BE2C (cell line): ENCODE measurements at regions not wholly inside any gene's neighbourhood (a gene's known extent, or its start where the extent isn't known, plus 50 kb on each side); places are given as distances from the start of the nearest gene placed in this dataset.

ENCODE experiments used
- DNase-seq: peaks from one replicate; pipeline ENCODE4 v3.0.0-alpha.2; 2020
- H3K27me3 ChIP-seq: fragments of 250-450 bp; sonication (Bioruptor Pico); 2 replicates; pipeline ENCODE4 v1.5.1; 2020; ENCODE audit warnings: mild to moderate bottlenecking
- H3K36me3 ChIP-seq: fragments of 250-450 bp; sonication (Bioruptor Pico); 2 replicates; pipeline ENCODE4 v1.5.1; 2020; ENCODE audit warnings: mild to moderate bottlenecking
- H3K4me1 ChIP-seq: fragments of 250-450 bp; sonication (Bioruptor Pico); 2 replicates; pipeline ENCODE4 v1.5.1; 2020
- H3K4me3 ChIP-seq: 2 replicates; pipeline ENCODE4 v1.5.1; 2011; ENCODE audit warnings: low read depth, low read length
- H3K9me3 ChIP-seq: fragments of 250-450 bp; sonication (Bioruptor Pico); 2 replicates; pipeline ENCODE4 v1.5.1; 2020
- TF ChIP-seq, protein P1 (sequence below): IDR thresholded peaks from 2 replicates; pipeline ENCODE4 v1.5.1; 2012; ENCODE audit warnings: mild to moderate bottlenecking, low read depth, low read length

DNA sequence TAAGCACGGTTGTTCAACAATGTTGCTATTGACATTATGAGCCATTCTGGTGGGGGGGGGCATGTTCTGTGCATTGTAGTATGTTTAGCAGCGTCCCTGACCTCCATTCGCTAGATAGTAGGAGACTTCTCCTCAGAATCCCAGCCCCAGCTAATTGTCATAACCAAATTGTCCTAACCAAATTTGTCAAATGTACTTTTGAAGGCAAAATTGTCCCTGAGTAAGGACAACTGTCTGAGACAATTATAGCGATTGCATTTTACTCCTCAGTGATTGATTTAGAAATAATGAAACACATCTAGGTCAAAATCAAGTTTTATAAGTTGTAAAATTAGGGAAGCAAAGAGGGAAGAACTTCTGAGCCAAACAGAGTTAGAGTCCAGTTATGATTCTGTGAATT is 541.8 kb upstream of the CHORDC1 start:
- TF ChIP-seq, protein P1, sequence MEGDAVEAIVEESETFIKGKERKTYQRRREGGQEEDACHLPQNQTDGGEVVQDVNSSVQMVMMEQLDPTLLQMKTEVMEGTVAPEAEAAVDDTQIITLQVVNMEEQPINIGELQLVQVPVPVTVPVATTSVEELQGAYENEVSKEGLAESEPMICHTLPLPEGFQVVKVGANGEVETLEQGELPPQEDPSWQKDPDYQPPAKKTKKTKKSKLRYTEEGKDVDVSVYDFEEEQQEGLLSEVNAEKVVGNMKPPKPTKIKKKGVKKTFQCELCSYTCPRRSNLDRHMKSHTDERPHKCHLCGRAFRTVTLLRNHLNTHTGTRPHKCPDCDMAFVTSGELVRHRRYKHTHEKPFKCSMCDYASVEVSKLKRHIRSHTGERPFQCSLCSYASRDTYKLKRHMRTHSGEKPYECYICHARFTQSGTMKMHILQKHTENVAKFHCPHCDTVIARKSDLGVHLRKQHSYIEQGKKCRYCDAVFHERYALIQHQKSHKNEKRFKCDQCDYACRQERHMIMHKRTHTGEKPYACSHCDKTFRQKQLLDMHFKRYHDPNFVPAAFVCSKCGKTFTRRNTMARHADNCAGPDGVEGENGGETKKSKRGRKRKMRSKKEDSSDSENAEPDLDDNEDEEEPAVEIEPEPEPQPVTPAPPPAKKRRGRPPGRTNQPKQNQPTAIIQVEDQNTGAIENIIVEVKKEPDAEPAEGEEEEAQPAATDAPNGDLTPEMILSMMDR: no peak
- Histone ChIP-seq H3K4me1 (peaks cover 5% of the 10 kb centered on the region), H3K36me3 (no peaks in the 10 kb centered on the region), H3K4me3 (no peak overlapping the region), H3K27me3 (no peaks in the 10 kb centered on the region), H3K9me3 (no peaks in the 10 kb centered on the region)
- DNase-seq: no peak

DNA sequence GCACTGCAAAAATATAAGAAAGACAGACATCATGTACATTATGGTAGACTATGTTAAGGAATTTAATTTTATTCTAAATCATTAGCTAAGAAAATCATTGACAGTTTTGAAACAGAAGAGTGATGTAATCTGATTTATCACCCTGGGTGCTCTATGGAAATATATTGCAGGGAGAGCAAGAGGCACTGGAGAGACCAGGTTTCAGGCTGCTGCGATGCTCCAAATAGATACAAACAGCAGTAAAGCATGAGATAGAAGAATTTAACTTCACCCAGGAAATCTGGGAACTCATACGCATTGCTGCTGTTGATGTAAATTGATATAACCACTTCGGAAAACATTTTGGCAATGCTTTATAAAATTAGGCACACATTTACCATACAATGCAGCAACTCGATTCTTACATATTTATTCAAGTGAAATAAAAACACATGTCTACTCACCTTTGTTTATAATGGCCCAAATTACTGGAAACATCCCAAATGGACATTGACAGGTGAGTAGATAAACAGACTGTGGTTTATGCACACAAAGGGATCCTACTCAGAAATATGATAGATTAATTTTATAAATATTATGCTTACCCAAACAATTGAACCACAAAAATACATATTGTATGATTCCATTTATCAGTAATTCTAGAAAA is 535.1 kb upstream of the CHORDC1 start:
- Histone ChIP-seq H3K4me1 (peaks cover 33% of the 10 kb centered on the region), H3K27me3 (no peaks in the 10 kb centered on the region), H3K36me3 (no peaks in the 10 kb centered on the region), H3K9me3 (no peaks in the 10 kb centered on the region), H3K4me3 (no peak overlapping the region)
- TF ChIP-seq, protein P1: no peak
- no peak for DNase-seq

DNA sequence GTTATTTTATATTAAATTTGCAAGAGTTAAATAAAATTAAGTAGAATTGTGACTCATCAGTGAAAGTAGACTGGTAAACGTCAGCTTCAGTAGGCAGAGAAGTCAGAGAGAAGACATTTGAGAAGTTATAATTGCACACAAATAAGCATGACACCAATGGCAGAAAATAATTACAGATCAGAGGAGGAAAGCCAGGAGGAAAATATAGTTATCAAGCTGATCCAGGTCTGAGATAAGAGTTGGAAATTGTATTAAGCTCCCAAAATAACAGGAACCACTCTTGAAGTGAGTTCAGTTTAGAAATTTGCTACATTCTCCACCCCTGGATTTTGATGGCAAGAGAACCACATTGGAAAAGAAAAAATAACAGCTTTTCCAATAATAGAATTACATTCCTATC is 533.8 kb upstream of the CHORDC1 start:
- no peaks in the 10 kb centered on the region for H3K9me3 ChIP-seq
- peaks cover 35% of the 10 kb centered on the region for H3K4me1 ChIP-seq
- no peak for DNase-seq
- H3K27me3 ChIP-seq: no peaks in the 10 kb centered on the region
- no peaks in the 10 kb centered on the region for H3K36me3 ChIP-seq
- no peak overlapping the region for H3K4me3 ChIP-seq
- TF ChIP-seq, protein P1: no peak

DNA sequence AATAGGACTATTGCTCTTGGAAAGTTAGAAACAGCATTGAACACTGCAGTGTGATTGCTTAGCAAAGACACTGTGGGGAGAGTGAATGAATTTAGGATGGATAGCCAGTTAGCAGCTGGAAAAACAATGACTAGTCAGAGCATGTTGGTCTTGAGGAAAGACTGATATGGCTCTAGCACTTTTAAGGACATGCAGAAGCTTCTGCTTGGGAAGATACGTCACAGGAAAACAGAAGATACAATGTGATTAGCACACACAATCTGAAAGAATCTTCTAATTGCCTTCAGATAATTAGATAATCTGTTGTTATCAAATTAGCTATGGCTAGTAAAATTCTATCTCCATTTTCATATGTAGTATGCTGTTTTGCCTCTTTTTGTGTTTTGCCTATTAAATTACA is 530.7 kb upstream of the CHORDC1 start:
- DNase-seq: no peak
- H3K9me3 ChIP-seq: no peaks in the 10 kb centered on the region
- peaks cover 28% of the 10 kb centered on the region for H3K4me1 ChIP-seq
- H3K4me3 ChIP-seq: no peak overlapping the region
- no peaks in the 10 kb centered on the region for H3K27me3 ChIP-seq
- TF ChIP-seq, protein P1: no peak
- H3K36me3 ChIP-seq: no peaks in the 10 kb centered on the region

DNA sequence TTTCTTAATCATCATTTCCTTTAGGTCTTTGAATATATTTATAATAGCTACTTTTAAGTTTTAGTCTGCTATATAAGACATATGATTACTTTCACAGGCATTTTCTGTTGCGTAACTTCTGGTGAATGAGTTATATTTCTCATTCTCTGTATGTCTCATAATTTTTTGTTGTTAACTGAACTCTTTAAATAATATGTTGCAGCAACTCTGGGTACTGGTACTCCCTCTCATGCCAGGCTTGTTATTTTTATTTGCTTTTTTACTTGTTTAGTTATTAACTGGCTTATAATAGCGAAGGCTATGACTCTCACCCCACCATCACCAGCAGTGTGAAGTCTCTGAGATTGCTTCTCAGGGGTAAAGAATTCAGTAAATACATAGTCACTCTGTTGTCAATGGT is 524.2 kb upstream of the CHORDC1 start:
- Histone ChIP-seq H3K27me3 (no peaks in the 10 kb centered on the region), H3K36me3 (no peaks in the 10 kb centered on the region), H3K9me3 (peaks cover 7% of the 10 kb centered on the region; the same call in 1 of the 2 replicates), H3K4me3 (no peak overlapping the region), H3K4me1 (no peaks in the 10 kb centered on the region)
- no peak for DNase-seq
- TF ChIP-seq, protein P1: no peak

DNA sequence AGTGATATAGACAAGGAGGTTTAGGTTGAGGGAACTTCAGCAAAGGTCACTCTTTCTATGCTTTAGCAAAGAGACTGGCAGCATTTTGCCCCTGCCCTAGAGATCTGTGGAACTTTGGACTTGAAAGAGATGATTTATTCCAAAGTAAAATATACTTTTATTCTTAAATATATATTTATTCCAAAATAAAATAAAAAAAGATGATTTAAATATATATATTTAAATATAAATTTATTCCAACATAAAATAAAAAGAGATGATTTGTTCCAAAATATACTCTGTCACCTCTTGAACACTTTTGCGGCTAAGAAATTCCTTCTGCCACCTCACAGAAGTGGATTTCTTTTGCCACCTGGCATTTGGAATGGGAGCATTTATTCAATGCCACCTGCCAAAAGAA is 521.3 kb upstream of the CHORDC1 start:
- DNase-seq: no peak
- Histone ChIP-seq H3K4me3 (no peak overlapping the region), H3K9me3 (peaks cover 7% of the 10 kb centered on the region; the same call in 1 of the 2 replicates), H3K36me3 (no peaks in the 10 kb centered on the region), H3K27me3 (no peaks in the 10 kb centered on the region), H3K4me1 (no peaks in the 10 kb centered on the region; the same call in 1 of the 2 replicates)
- TF ChIP-seq, protein P1: no peak
